ENCODE measurements at regions not wholly inside any gene's neighbourhood (a gene's known extent, or its start where the extent isn't known, plus 50 kb on each side); places are given as distances from the start of the nearest gene placed in this dataset.

DNA sequence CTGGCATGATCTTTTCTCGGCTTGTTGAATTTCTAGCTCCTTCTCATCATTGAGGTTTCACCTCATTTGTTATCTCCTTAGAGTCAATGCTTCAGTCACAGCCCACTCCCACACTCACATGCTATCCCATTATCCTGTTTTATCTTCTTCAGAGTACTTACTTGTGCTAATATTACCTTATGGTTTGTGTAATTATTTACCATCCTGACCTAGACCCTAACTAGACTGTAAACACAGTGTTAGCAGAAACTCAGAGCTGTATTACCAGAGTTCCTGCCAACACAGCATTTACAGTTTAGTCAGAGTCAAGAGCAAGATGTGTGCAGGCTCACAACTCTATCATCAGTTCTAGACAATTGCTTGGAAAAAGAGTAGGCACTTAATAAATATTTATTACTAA lies 144.7 kb downstream of the OTOL1 start:
- DNase-seq (ENCODE audit: low spot score), result no peak
- ChIA-PET POLR2A (ENCODE audit: low non-redundant PET) (no interaction called here), CTCF (no interaction called here)
- TF ChIP-seq, protein P1, sequence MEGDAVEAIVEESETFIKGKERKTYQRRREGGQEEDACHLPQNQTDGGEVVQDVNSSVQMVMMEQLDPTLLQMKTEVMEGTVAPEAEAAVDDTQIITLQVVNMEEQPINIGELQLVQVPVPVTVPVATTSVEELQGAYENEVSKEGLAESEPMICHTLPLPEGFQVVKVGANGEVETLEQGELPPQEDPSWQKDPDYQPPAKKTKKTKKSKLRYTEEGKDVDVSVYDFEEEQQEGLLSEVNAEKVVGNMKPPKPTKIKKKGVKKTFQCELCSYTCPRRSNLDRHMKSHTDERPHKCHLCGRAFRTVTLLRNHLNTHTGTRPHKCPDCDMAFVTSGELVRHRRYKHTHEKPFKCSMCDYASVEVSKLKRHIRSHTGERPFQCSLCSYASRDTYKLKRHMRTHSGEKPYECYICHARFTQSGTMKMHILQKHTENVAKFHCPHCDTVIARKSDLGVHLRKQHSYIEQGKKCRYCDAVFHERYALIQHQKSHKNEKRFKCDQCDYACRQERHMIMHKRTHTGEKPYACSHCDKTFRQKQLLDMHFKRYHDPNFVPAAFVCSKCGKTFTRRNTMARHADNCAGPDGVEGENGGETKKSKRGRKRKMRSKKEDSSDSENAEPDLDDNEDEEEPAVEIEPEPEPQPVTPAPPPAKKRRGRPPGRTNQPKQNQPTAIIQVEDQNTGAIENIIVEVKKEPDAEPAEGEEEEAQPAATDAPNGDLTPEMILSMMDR (conservative IDR thresholded peaks at IDR 0.05; ENCODE audit: low read depth), result no peak
- no peak overlapping the region for H3K27ac ChIP-seq

DNA sequence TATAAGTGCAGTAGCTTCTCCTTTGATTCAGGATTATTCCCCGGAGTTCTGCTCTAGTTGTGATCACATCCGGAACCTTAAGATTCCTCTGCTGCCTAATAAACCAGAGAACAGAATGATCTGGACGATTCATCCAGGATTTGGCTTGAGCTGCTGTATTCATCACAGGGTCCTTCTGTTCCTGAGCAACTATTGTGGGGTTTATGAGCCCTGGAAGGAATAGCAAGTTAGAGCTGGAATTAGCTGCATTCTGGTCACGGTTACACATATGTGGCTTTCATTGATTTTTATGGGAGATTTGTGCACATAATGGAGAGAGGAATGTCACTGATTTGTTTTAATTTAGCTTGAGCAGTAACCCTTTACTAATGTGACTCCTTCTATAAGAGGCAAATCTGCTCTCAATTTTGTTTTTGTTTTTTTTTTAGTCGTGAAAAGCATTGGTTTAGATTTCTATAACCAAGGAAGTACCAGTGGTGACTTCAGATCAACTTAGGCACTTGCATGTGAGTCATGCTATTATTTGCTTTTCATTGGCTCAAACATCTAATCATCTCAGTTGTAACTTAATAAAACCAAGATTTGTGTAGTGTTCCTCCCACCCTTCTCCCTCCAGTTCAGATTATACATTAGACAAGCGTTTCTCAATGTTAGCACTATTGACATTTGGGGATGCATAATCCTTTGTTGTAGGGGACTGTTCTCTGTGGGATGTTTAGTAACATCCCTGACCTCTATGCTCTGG lies 148.5 kb downstream of the OTOL1 start:
- POLR2A ChIA-PET (ENCODE audit: low non-redundant PET), result no interaction called here
- CTCF ChIA-PET, result no interaction called here
- DNase-seq (ENCODE audit: low spot score), result no peak
- TF ChIP-seq, protein P1 (conservative IDR thresholded peaks at IDR 0.05; ENCODE audit: low read depth), result no peak
- H3K27ac ChIP-seq, result no peak overlapping the region

DNA sequence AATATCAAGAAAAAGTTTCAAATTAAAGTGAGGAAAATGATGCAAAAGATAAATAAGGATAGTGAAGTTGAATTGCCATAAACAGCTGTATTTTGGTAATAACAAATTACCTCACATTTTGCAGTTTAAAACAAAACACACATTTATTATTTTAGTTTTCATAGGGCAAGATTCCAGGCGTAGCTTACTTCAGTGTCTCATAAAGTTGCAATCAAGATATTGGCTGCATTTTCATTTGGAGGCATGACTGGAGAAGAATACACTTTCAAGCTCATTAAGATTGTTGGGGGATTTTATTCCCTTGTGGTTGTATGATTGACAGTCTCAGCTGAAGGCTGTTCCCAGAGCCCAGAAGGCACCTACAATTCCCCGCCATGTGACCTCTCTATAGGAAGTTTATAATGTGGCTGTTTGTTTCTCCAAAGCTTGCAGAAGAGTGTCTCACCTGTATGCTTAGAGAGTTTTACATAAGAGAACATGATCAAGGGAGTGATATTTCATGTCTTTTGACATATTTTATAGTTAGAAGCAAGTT lies 151.4 kb downstream of the OTOL1 start:
- CTCF ChIA-PET, result interaction anchor here (0.8 kb wide), 1 partner anchor 54 kb away, joined by 4 read pairs; no protein-coding TSS in a partner anchor
- POLR2A ChIA-PET (ENCODE audit: low non-redundant PET), result no interaction called here
- H3K27ac ChIP-seq, result no peak overlapping the region
- no peak for DNase-seq (ENCODE audit: low spot score)
- TF ChIP-seq, protein P1 (conservative IDR thresholded peaks at IDR 0.05; ENCODE audit: low read depth), result no peak

DNA sequence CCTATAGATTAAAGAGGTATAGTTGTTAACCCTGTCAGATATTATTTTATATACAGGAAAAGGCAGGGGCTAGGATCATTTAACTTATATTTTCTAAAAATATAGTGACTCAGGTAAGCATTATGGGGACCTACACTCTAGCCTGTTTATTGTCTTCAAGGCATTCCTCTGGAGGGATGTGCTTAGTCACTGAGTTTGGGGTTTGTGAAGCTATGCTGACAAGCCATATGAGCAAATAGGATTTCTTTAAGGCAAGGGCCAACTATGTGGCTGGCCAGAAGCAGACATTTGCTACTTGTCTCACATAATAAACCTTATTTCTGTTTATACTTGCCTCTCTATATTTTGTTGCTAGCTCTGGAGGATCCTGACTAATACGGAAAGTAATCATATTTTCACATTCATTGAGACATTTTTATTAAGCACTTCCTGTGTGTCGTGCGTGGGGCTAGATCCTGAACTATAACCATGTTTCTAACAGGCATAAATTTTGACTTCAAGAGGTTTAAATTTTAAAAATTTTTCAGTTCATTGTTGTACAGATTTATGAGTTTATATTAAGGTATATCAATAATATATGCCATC lies 153.4 kb downstream of the OTOL1 start:
- ChIA-PET POLR2A (ENCODE audit: low non-redundant PET) (no interaction called here), CTCF (no interaction called here)
- TF ChIP-seq, protein P1 (conservative IDR thresholded peaks at IDR 0.05; ENCODE audit: low read depth), result no peak
- no peak overlapping the region for H3K27ac ChIP-seq
- no peak for DNase-seq (ENCODE audit: low spot score)

DNA sequence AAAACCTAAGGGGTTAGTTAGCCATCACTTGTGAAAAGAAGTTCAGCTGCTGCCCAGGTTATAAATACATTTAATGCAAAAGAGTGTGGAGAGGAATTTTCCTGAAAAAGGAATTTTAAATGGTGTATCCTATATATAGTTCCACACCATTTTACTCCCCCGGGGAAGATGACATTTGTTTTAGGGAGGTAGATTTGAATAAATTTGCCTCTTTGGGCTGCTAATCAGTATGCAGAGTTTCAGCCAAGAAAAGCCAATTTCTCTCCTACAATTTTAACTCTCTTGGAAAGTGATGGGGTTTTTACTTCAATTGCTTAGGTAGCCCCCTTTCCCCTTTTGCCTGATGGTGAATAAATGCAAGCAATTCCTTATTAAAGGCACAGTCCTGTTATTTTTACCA lies 161.2 kb downstream of the OTOL1 start:
- TF ChIP-seq, protein P1 (conservative IDR thresholded peaks at IDR 0.05; ENCODE audit: low read depth), result no peak
- CTCF ChIA-PET, result no interaction called here
- no peak for DNase-seq (ENCODE audit: low spot score)
- H3K27ac ChIP-seq, result no peak overlapping the region
- POLR2A ChIA-PET (ENCODE audit: low non-redundant PET), result no interaction called here

DNA sequence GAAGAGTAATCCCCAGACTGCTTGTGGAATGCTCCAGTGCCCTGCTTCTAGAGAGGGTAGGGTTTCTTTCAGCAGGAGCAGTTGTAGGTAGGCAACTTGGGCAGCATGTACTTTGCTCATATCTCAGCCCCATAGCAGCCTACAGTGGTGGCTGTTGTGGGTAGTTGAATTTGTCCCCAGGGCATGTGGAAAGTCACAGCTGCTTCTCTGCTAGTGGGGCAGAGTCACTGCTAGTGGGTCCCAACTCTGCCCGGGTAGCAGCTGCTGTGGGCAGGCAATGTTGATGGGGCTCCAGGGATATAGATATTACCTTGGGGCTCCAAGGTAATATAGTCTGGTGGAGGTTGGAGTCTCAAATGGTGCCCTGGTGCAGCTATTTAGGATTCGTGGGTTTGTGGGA lies 174.5 kb downstream of the OTOL1 start:
- no peak for DNase-seq (ENCODE audit: low spot score)
- ChIA-PET CTCF (no interaction called here), POLR2A (ENCODE audit: low non-redundant PET) (no interaction called here)
- no peak overlapping the region for H3K27ac ChIP-seq
- TF ChIP-seq, protein P1 (conservative IDR thresholded peaks at IDR 0.05; ENCODE audit: low read depth), result no peak

All from RWPE1 (cell line).